ENCODE measurements at regions not wholly inside any gene's neighbourhood (a gene's known extent, or its start where the extent isn't known, plus 50 kb on each side); places are given as distances from the start of the nearest gene placed in this dataset.

- Histone ChIP-seq H3K36me3 (ENCODE audit: control insufficient read depth in 2 of 2, insufficient read depth in 2 of 2, low read length in 2 of 2) (no peaks in the 10 kb centered on the region), H3K4me3 (ENCODE audit: low read length in 2 of 2) (no peak overlapping the region), H3K27ac (ENCODE audit: low read length) (no peak overlapping the region)
These were observed 224.0 kb upstream of the LNX1 start for GRCh38 chr4:53815281-53815680.

GRCh38 chr4:53813998-53814397 lies 222.7 kb upstream of the LNX1 start:
- peaks cover 2 to 4% of the 10 kb centered on the region in 2 donors for H3K27me3 ChIP-seq (ENCODE audit: control insufficient read depth in 1 of 2, insufficient read depth in 2 of 2, low read length in 2 of 2)
- H3K36me3 ChIP-seq (ENCODE audit: control insufficient read depth in 2 of 2, insufficient read depth in 2 of 2, low read length in 2 of 2) = no peaks in the 10 kb centered on the region

More at GRCh38 chr4:53815281-53815680, 224.0 kb upstream of the LNX1 start:
- H3K9me3 ChIP-seq (ENCODE audit: control insufficient read depth in 2 of 2, low read length in 2 of 2) = no peaks in the 10 kb centered on the region
- H3K27me3 ChIP-seq (ENCODE audit: control insufficient read depth in 1 of 2, insufficient read depth in 2 of 2, low read length in 2 of 2) = peaks cover 0 to 2% of the 10 kb centered on the region in 2 donors
- peaks cover 6% of the 10 kb centered on the region for H3K4me1 ChIP-seq (ENCODE audit: control insufficient read depth, insufficient read depth, low read length)
- H3K9ac ChIP-seq (ENCODE audit: low read length in 2 of 2) = no peak overlapping the region

GRCh38 chr4:53810643-53811042 lies 219.4 kb upstream of the LNX1 start:
- Histone ChIP-seq H3K36me3 (ENCODE audit: control insufficient read depth in 2 of 2, insufficient read depth in 2 of 2, low read length in 2 of 2) (no peaks in the 10 kb centered on the region), H3K9ac (ENCODE audit: low read length in 2 of 2) (no peak overlapping the region), H3K4me3 (ENCODE audit: low read length in 2 of 2) (no peak overlapping the region), H3K27me3 (ENCODE audit: control insufficient read depth in 1 of 2, insufficient read depth in 2 of 2, low read length in 2 of 2) (peaks cover 2 to 4% of the 10 kb centered on the region in 2 donors), H3K27ac (ENCODE audit: low read length) (no peak overlapping the region), H3K4me1 (ENCODE audit: control insufficient read depth, insufficient read depth, low read length) (peaks cover 8% of the 10 kb centered on the region), H3K9me3 (ENCODE audit: control insufficient read depth in 2 of 2, low read length in 2 of 2) (peaks cover 2 to 4% of the 10 kb centered on the region in 2 donors)

More at GRCh38 chr4:53813998-53814397, 222.7 kb upstream of the LNX1 start:
- H3K27ac ChIP-seq (ENCODE audit: low read length) = no peak overlapping the region
- peaks cover 12% of the 10 kb centered on the region for H3K4me1 ChIP-seq (ENCODE audit: control insufficient read depth, insufficient read depth, low read length)
- H3K9ac ChIP-seq (ENCODE audit: low read length in 2 of 2) = no peak overlapping the region
- H3K9me3 ChIP-seq (ENCODE audit: control insufficient read depth in 2 of 2, low read length in 2 of 2) = no peaks in the 10 kb centered on the region
- H3K4me3 ChIP-seq (ENCODE audit: low read length in 2 of 2) = no peak overlapping the region

GRCh38 chr4:53809816-53810215 lies 218.5 kb upstream of the LNX1 start:
- no peak overlapping the region for H3K4me3 ChIP-seq (ENCODE audit: low read length in 2 of 2)
- peaks cover 2 to 4% of the 10 kb centered on the region in 2 donors for H3K9me3 ChIP-seq (ENCODE audit: control insufficient read depth in 2 of 2, low read length in 2 of 2)
- H3K4me1 ChIP-seq (ENCODE audit: control insufficient read depth, insufficient read depth, low read length) = peaks cover 8% of the 10 kb centered on the region
- peaks cover 2 to 4% of the 10 kb centered on the region in 2 donors for H3K27me3 ChIP-seq (ENCODE audit: control insufficient read depth in 1 of 2, insufficient read depth in 2 of 2, low read length in 2 of 2)
- no peaks in the 10 kb centered on the region for H3K36me3 ChIP-seq (ENCODE audit: control insufficient read depth in 2 of 2, insufficient read depth in 2 of 2, low read length in 2 of 2)
- no peak overlapping the region for H3K9ac ChIP-seq (ENCODE audit: low read length in 2 of 2)
- no peak overlapping the region for H3K27ac ChIP-seq (ENCODE audit: low read length)

- Histone ChIP-seq H3K9ac (ENCODE audit: low read length in 2 of 2) (no peak overlapping the region), H3K4me3 (ENCODE audit: low read length in 2 of 2) (no peak overlapping the region), H3K9me3 (ENCODE audit: control insufficient read depth in 2 of 2, low read length in 2 of 2) (peaks cover 2 to 4% of the 10 kb centered on the region in 2 donors), H3K4me1 (ENCODE audit: control insufficient read depth, insufficient read depth, low read length) (peaks cover 5% of the 10 kb centered on the region), H3K36me3 (ENCODE audit: control insufficient read depth in 2 of 2, insufficient read depth in 2 of 2, low read length in 2 of 2) (no peaks in the 10 kb centered on the region), H3K27ac (ENCODE audit: low read length) (no peak overlapping the region), H3K27me3 (ENCODE audit: control insufficient read depth in 1 of 2, insufficient read depth in 2 of 2, low read length in 2 of 2) (peaks cover 0 to 4% of the 10 kb centered on the region in 2 donors)
These were observed 214.0 kb upstream of the LNX1 start for GRCh38 chr4:53805291-53805690.

- Histone ChIP-seq H3K9ac (ENCODE audit: low read length in 2 of 2) (no peak overlapping the region), H3K36me3 (ENCODE audit: control insufficient read depth in 2 of 2, insufficient read depth in 2 of 2, low read length in 2 of 2) (no peaks in the 10 kb centered on the region), H3K27me3 (ENCODE audit: control insufficient read depth in 1 of 2, insufficient read depth in 2 of 2, low read length in 2 of 2) (peaks cover 0 to under 1% of the 10 kb centered on the region in 2 donors), H3K4me1 (ENCODE audit: control insufficient read depth, insufficient read depth, low read length) (peaks cover 1% of the 10 kb centered on the region), H3K4me3 (ENCODE audit: low read length in 2 of 2) (no peak overlapping the region), H3K9me3 (ENCODE audit: control insufficient read depth in 2 of 2, low read length in 2 of 2) (peaks cover 2 to 4% of the 10 kb centered on the region in 2 donors), H3K27ac (ENCODE audit: low read length) (no peak overlapping the region)
These were observed 213.4 kb upstream of the LNX1 start for GRCh38 chr4:53804719-53805118.

- no peak overlapping the region for H3K9ac ChIP-seq (ENCODE audit: low read length in 2 of 2)
- H3K27me3 ChIP-seq (ENCODE audit: control insufficient read depth in 1 of 2, insufficient read depth in 2 of 2, low read length in 2 of 2) = no peaks in the 10 kb centered on the region
- no peaks in the 10 kb centered on the region for H3K4me1 ChIP-seq (ENCODE audit: control insufficient read depth, insufficient read depth, low read length)
- H3K4me3 ChIP-seq (ENCODE audit: low read length in 2 of 2) = no peak overlapping the region
- no peaks in the 10 kb centered on the region for H3K36me3 ChIP-seq (ENCODE audit: control insufficient read depth in 2 of 2, insufficient read depth in 2 of 2, low read length in 2 of 2)
- H3K27ac ChIP-seq (ENCODE audit: low read length) = no peak overlapping the region
- H3K9me3 ChIP-seq (ENCODE audit: control insufficient read depth in 2 of 2, low read length in 2 of 2) = peaks cover 0 to 2% of the 10 kb centered on the region in 2 donors
These were observed 211.2 kb upstream of the LNX1 start for GRCh38 chr4:53802500-53802899.

GRCh38 chr4:53801373-53801772 lies 210.1 kb upstream of the LNX1 start:
- no peaks in the 10 kb centered on the region for H3K9me3 ChIP-seq (ENCODE audit: control insufficient read depth in 2 of 2, low read length in 2 of 2)
- H3K36me3 ChIP-seq (ENCODE audit: control insufficient read depth in 2 of 2, insufficient read depth in 2 of 2, low read length in 2 of 2) = no peaks in the 10 kb centered on the region
- H3K4me3 ChIP-seq (ENCODE audit: low read length in 2 of 2) = no peak overlapping the region
- no peaks in the 10 kb centered on the region for H3K4me1 ChIP-seq (ENCODE audit: control insufficient read depth, insufficient read depth, low read length)
- no peak overlapping the region for H3K9ac ChIP-seq (ENCODE audit: low read length in 2 of 2)
- no peaks in the 10 kb centered on the region for H3K27me3 ChIP-seq (ENCODE audit: control insufficient read depth in 1 of 2, insufficient read depth in 2 of 2, low read length in 2 of 2)
- no peak overlapping the region for H3K27ac ChIP-seq (ENCODE audit: low read length)

- Histone ChIP-seq H3K4me3 (ENCODE audit: low read length in 2 of 2) (no peak overlapping the region), H3K27ac (ENCODE audit: low read length) (no peak overlapping the region), H3K36me3 (ENCODE audit: control insufficient read depth in 2 of 2, insufficient read depth in 2 of 2, low read length in 2 of 2) (no peaks in the 10 kb centered on the region), H3K9ac (ENCODE audit: low read length in 2 of 2) (no peak overlapping the region), H3K27me3 (ENCODE audit: control insufficient read depth in 1 of 2, insufficient read depth in 2 of 2, low read length in 2 of 2) (no peaks in the 10 kb centered on the region), H3K4me1 (ENCODE audit: control insufficient read depth, insufficient read depth, low read length) (no peaks in the 10 kb centered on the region), H3K9me3 (ENCODE audit: control insufficient read depth in 2 of 2, low read length in 2 of 2) (no peaks in the 10 kb centered on the region)
These were observed 209.5 kb upstream of the LNX1 start for GRCh38 chr4:53800741-53801140.

- no peaks in the 10 kb centered on the region for H3K4me1 ChIP-seq (ENCODE audit: control insufficient read depth, insufficient read depth, low read length)
- H3K9ac ChIP-seq (ENCODE audit: low read length in 2 of 2) = no peak overlapping the region
- no peak overlapping the region for H3K4me3 ChIP-seq (ENCODE audit: low read length in 2 of 2)
- H3K36me3 ChIP-seq (ENCODE audit: control insufficient read depth in 2 of 2, insufficient read depth in 2 of 2, low read length in 2 of 2) = no peaks in the 10 kb centered on the region
- no peaks in the 10 kb centered on the region for H3K27me3 ChIP-seq (ENCODE audit: control insufficient read depth in 1 of 2, insufficient read depth in 2 of 2, low read length in 2 of 2)
- H3K27ac ChIP-seq (ENCODE audit: low read length) = no peak overlapping the region
- H3K9me3 ChIP-seq (ENCODE audit: control insufficient read depth in 2 of 2, low read length in 2 of 2) = no peaks in the 10 kb centered on the region
These were observed 201.8 kb upstream of the LNX1 start for GRCh38 chr4:53793096-53793495.

GRCh38 chr4:53790286-53790685 lies 199.0 kb upstream of the LNX1 start:
- no peaks in the 10 kb centered on the region for H3K36me3 ChIP-seq (ENCODE audit: control insufficient read depth in 2 of 2, insufficient read depth in 2 of 2, low read length in 2 of 2)
- no peaks in the 10 kb centered on the region for H3K9me3 ChIP-seq (ENCODE audit: control insufficient read depth in 2 of 2, low read length in 2 of 2)
- peaks cover 7% of the 10 kb centered on the region for H3K4me1 ChIP-seq (ENCODE audit: control insufficient read depth, insufficient read depth, low read length)
- H3K4me3 ChIP-seq (ENCODE audit: low read length in 2 of 2) = no peak overlapping the region
- no peaks in the 10 kb centered on the region for H3K27me3 ChIP-seq (ENCODE audit: control insufficient read depth in 1 of 2, insufficient read depth in 2 of 2, low read length in 2 of 2)
- no peak overlapping the region for H3K9ac ChIP-seq (ENCODE audit: low read length in 2 of 2)
- H3K27ac ChIP-seq (ENCODE audit: low read length) = no peak overlapping the region

All from stomach smooth muscle (tissue), 2 donors.